ENCODE measurements at regions not wholly inside any gene's neighbourhood (a gene's known extent, or its start where the extent isn't known, plus 50 kb on each side); places are given as distances from the start of the nearest gene placed in this dataset.

DNA sequence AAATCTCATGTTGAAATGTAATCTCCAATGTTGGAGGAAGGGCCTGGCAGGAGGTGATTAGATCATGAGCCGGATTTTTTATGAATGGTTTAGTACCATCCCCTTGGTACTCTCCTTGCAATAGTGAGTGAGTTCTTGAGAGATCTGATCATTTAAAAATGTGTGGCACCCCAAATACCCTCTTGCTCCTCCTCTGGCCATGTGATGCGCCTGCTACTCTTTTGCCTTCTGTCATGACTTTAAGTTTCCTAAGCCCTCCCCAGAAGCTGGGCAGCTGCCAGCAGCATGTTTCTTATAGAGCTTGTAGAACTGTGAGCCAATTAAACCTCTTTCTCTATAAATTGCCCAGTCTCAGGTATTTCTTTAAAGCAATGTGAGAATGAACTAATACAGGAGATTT is 72.6 kb upstream of the FIGN start:
- no peak for DNase-seq (ENCODE audit: low read depth, low spot score)
- H3K4me3 ChIP-seq (ENCODE audit: low read depth, low read length) = no peak overlapping the region
- in situ Hi-C loops (cut with HindIII; ENCODE audit: low sequenced_read_pairs) = no loop called here
- TF ChIP-seq CTCF (IDR thresholded peaks at IDR 0.05; ENCODE audit: low read depth, low read length) = no peak

DNA sequence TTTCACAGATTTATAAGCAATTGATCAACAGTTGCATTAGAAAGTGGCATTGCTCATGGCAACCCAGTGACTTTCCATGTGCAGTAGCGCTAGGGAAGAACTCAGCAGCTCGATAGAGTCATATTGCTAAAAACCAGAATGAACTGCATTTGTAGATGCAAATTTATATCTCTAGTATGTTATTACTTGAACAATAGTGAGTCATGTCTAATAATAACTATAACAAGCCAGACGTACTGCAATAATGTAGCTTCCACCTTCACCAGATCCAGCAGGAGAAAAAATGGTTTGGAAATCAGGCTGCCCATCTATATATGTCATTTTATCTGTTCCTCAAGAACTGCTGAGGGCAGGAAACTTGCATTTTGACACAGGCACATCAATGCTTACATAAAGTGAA is 66.5 kb upstream of the FIGN start:
- no peak for DNase-seq (ENCODE audit: low read depth, low spot score)
- H3K4me3 ChIP-seq (ENCODE audit: low read depth, low read length) = no peak overlapping the region
- no peak for TF ChIP-seq CTCF (IDR thresholded peaks at IDR 0.05; ENCODE audit: low read depth, low read length)
- in situ Hi-C loops (cut with HindIII; ENCODE audit: low sequenced_read_pairs) = no loop called here

GRCh38 chr2:163801486-163801885 is 65.7 kb upstream of the FIGN start:
- in situ Hi-C loops (cut with HindIII; ENCODE audit: low sequenced_read_pairs) = no loop called here
- no peak overlapping the region for H3K4me3 ChIP-seq (ENCODE audit: low read depth, low read length)
- TF ChIP-seq CTCF (IDR thresholded peaks at IDR 0.05; ENCODE audit: low read depth, low read length) = no peak

DNA sequence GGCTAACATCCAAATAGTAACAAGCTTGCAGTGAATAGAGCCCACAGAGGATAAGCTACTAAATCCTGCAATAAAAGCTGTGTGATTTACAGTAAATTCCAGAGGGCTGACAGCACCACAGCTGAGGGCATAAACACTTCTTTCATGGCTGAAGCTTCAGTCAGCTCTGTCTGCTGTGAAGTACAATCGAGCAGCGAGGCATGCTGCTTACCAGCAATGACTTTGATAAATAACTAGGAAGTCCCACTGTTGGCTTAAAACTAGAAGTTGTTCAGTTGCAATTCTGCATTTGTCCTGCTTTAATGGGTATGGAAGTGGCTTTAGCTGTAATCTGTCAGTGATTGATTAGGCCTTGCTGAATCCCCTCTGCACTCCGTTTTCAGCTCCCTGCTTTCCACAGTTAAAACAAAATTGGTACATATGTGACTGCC is 65.2 kb upstream of the FIGN start:
- in situ Hi-C loops (cut with HindIII; ENCODE audit: low sequenced_read_pairs) = no loop called here
- TF ChIP-seq CTCF (IDR thresholded peaks at IDR 0.05; ENCODE audit: low read depth, low read length) = no peak

More at GRCh38 chr2:163801486-163801885, 65.7 kb upstream of the FIGN start:
- DNase-seq (ENCODE audit: low read depth, low spot score) = no peak

GRCh38 chr2:163799807-163800206 is 64.0 kb upstream of the FIGN start:
- H3K4me3 ChIP-seq (ENCODE audit: low read depth, low read length) = no peak overlapping the region
- in situ Hi-C loops (cut with HindIII; ENCODE audit: low sequenced_read_pairs) = no loop called here
- no peak for DNase-seq (ENCODE audit: low read depth, low spot score)
- TF ChIP-seq CTCF (IDR thresholded peaks at IDR 0.05; ENCODE audit: low read depth, low read length) = no peak

More for the DNA sequence above, 65.2 kb upstream of the FIGN start:
- peak; percentile 66 for DNase-seq (ENCODE audit: low read depth, low spot score)
- H3K4me3 ChIP-seq (ENCODE audit: low read depth, low read length) = no peak overlapping the region

GRCh38 chr2:163794635-163795034 is 58.8 kb upstream of the FIGN start:
- H3K4me3 ChIP-seq (ENCODE audit: low read depth, low read length) = no peak overlapping the region
- in situ Hi-C loops (cut with HindIII; ENCODE audit: low sequenced_read_pairs) = no loop called here
- DNase-seq (ENCODE audit: low read depth, low spot score) = no peak
- no peak for TF ChIP-seq CTCF (IDR thresholded peaks at IDR 0.05; ENCODE audit: low read depth, low read length)
